ENCODE measurements at regions not wholly inside any gene's neighbourhood (a gene's known extent, or its start where the extent isn't known, plus 50 kb on each side); places are given as distances from the start of the nearest gene placed in this dataset.

- TF ChIP-seq, protein P1, sequence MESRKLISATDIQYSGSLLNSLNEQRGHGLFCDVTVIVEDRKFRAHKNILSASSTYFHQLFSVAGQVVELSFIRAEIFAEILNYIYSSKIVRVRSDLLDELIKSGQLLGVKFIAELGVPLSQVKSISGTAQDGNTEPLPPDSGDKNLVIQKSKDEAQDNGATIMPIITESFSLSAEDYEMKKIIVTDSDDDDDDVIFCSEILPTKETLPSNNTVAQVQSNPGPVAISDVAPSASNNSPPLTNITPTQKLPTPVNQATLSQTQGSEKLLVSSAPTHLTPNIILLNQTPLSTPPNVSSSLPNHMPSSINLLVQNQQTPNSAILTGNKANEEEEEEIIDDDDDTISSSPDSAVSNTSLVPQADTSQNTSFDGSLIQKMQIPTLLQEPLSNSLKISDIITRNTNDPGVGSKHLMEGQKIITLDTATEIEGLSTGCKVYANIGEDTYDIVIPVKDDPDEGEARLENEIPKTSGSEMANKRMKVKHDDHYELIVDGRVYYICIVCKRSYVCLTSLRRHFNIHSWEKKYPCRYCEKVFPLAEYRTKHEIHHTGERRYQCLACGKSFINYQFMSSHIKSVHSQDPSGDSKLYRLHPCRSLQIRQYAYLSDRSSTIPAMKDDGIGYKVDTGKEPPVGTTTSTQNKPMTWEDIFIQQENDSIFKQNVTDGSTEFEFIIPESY (IDR thresholded peaks at IDR 0.05), result no peak
- TF ChIP-seq MXI1 (IDR thresholded peaks at IDR 0.05; ENCODE audit: low read depth, low read length), result no peak
These were observed 129.7 kb upstream of the SMAD3 start (continued) for GRCh38 chr15:66935688-66936087.

GRCh38 chr15:66936109-66936860 lies 129.1 kb upstream of the SMAD3 start:
- Histone ChIP-seq H3K9ac (ENCODE audit: control insufficient read depth, insufficient read depth, low read length) (no peak overlapping the region), H3K9me3 (replicated peaks; ENCODE audit: control insufficient read depth, insufficient read depth, low read length) (peaks cover 4% of the 10 kb centered on the region; the same call in 2 of the 3 replicates), H4K20me1 (ENCODE audit: control insufficient read depth, insufficient read depth) (no peaks in the 10 kb centered on the region), H3K27me3 (replicated peaks in 1 of 2; ENCODE audit: control insufficient read depth in 2 of 2, insufficient read depth in 2 of 2, low read length in 1 of 2) (no peaks in the 10 kb centered on the region), H3K27ac (ENCODE audit: control insufficient read depth, insufficient read depth) (no peak overlapping the region), H3K4me1 (ENCODE audit: control insufficient read depth, insufficient read depth, low read length) (peaks cover 6% of the 10 kb centered on the region; the same call in 1 of the 2 replicates), H3K4me3 (no peak overlapping the region), H3K79me2 (ENCODE audit: control insufficient read depth, insufficient read depth, low read length) (no peaks in the 10 kb centered on the region), H3K36me3 (ENCODE audit: control insufficient read depth in 2 of 2, insufficient read depth in 2 of 2, low read length in 1 of 2) (no peaks in the 10 kb centered on the region), H3K4me2 (ENCODE audit: control insufficient read depth, insufficient read depth) (no peak overlapping the region), H2AFZ (ENCODE audit: control insufficient read depth, low read depth, low read length) (no peak overlapping the region)
- ATAC-seq (no peak), FAIRE-seq (no peak), DNase-seq (ENCODE audit: low read depth, low spot score) (no peak)
- BruUV-seq (replicated peaks), result no TSS peak
- WGBS (ENCODE audit: insufficient coverage, insufficient replicate concordance, low lambda C conversion rate, missing lambda C conversion rate), result 52% methylated on average over 24 of the region's 25 CpGs
- ChIA-PET RAD21 (ENCODE audit: unreplicated experiment) (no interaction called here), CTCF (no interaction called here), SMC1A (ENCODE audit: uncharacterized antibody, unreplicated experiment) (no interaction called here), POLR2A (no interaction called here)
- in situ Hi-C loops (cut with MboI) (no loop called here), intact Hi-C loops (cut with micrococcal nuclease; ENCODE audit: unreplicated experiment) (no loop called here)
- TF ChIP-seq TCF12 (IDR thresholded peaks at IDR 0.05; ENCODE audit: low read depth, low read length), result no peak
- no peak for TF ChIP-seq YBX1 (IDR thresholded peaks at IDR 0.05)
- no peak for TF ChIP-seq DPF2 (IDR thresholded peaks at IDR 0.05)
- TF ChIP-seq, protein P2, sequence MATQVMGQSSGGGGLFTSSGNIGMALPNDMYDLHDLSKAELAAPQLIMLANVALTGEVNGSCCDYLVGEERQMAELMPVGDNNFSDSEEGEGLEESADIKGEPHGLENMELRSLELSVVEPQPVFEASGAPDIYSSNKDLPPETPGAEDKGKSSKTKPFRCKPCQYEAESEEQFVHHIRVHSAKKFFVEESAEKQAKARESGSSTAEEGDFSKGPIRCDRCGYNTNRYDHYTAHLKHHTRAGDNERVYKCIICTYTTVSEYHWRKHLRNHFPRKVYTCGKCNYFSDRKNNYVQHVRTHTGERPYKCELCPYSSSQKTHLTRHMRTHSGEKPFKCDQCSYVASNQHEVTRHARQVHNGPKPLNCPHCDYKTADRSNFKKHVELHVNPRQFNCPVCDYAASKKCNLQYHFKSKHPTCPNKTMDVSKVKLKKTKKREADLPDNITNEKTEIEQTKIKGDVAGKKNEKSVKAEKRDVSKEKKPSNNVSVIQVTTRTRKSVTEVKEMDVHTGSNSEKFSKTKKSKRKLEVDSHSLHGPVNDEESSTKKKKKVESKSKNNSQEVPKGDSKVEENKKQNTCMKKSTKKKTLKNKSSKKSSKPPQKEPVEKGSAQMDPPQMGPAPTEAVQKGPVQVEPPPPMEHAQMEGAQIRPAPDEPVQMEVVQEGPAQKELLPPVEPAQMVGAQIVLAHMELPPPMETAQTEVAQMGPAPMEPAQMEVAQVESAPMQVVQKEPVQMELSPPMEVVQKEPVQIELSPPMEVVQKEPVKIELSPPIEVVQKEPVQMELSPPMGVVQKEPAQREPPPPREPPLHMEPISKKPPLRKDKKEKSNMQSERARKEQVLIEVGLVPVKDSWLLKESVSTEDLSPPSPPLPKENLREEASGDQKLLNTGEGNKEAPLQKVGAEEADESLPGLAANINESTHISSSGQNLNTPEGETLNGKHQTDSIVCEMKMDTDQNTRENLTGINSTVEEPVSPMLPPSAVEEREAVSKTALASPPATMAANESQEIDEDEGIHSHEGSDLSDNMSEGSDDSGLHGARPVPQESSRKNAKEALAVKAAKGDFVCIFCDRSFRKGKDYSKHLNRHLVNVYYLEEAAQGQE (IDR thresholded peaks at IDR 0.05; ENCODE audit: low read depth, low read length), result no peak
- TF ChIP-seq EZH2 (IDR thresholded peaks at IDR 0.05; ENCODE audit: borderline replicate concordance, control insufficient read depth, low read depth, low read length), result no peak
- TF ChIP-seq ZNF687 (IDR thresholded peaks at IDR 0.05), result no peak
- no peak for TF ChIP-seq HDGF (IDR thresholded peaks at IDR 0.05)
